CD4-positive, CD25-positive, alpha-beta regulatory T cell (primary cell): ENCODE measurements at regions not wholly inside any gene's neighbourhood (a gene's known extent, or its start where the extent isn't known, plus 50 kb on each side); places are given as distances from the start of the nearest gene placed in this dataset.

Experiments used
- ATAC-seq, 2 donors: fragments of 150-1000 bp; cut with Tn5 transposase; one replicate each; pipeline ENCODE4 v1.10.0; 2021; ENCODE audit warnings: low read depth in 2 of 2, moderate number of reproducible peaks in 2 of 2, moderate library complexity in 1 of 2
- DNase-seq, 3 donors: peaks; one replicate each; pipeline versions ENCODE4 v3.0.0 to v3.0.0-alpha.2; 2012 to 2022; ENCODE audit warnings: mixed read lengths in 1 of 3
- H3K27ac ChIP-seq: one replicate; pipeline ENCODE4 v1.7.0; 2013; ENCODE audit warnings: mild to moderate bottlenecking, low read length; ENCODE audit not compliant: insufficient read depth, poor library complexity, severe bottlenecking
- H3K27me3 ChIP-seq: one replicate; pipeline ENCODE4 v1.7.0; 2013; ENCODE audit warnings: low read length; ENCODE audit not compliant: control insufficient read depth, insufficient read depth
- H3K36me3 ChIP-seq: one replicate; pipeline ENCODE4 v1.7.0; 2013; ENCODE audit warnings: mild to moderate bottlenecking, low read length, moderate library complexity; ENCODE audit not compliant: control insufficient read depth, insufficient read depth
- H3K4me1 ChIP-seq: 2 replicates; pipeline ENCODE4 v1.7.0; 2013; ENCODE audit warnings: mild to moderate bottlenecking, low read length; ENCODE audit not compliant: insufficient read depth, control insufficient read depth, poor library complexity, severe bottlenecking
- H3K4me3 ChIP-seq: one replicate; pipeline ENCODE4 v1.7.0; 2013; ENCODE audit warnings: low read depth, mild to moderate bottlenecking, low read length, moderate library complexity
- H3K9me3 ChIP-seq, 2 experiments: 1 replicate in 1 of 2; 2 replicates in 1 of 2; pipeline ENCODE4 v1.7.0; 2013; ENCODE audit warnings: low read length in 2 of 2, mild to moderate bottlenecking in 1 of 2, moderate library complexity in 1 of 2; ENCODE audit not compliant: control insufficient read depth in 2 of 2
- H3K27ac Mint-ChIP-seq, 3 donors: one replicate each; pipeline ENCODE4 v1.8.0; 2020 to 2022; ENCODE audit warnings: mild to moderate bottlenecking in 3 of 3, mixed read lengths in 3 of 3, moderate library complexity in 2 of 3
- H3K27me3 Mint-ChIP-seq: one replicate; pipeline ENCODE4 v1.8.0; 2022; ENCODE audit warnings: mild to moderate bottlenecking, mixed read lengths
- H3K36me3 Mint-ChIP-seq: one replicate; pipeline ENCODE4 v1.8.0; 2020; ENCODE audit warnings: mixed read lengths
- H3K4me1 Mint-ChIP-seq, 4 donors: one replicate each; pipeline ENCODE4 v1.8.0; 2020 to 2022; ENCODE audit warnings: mixed read lengths in 4 of 4, mild to moderate bottlenecking in 1 of 4
- H3K4me3 Mint-ChIP-seq, 4 donors: one replicate each; pipeline ENCODE4 v1.8.0; 2020 to 2022; ENCODE audit warnings: mild to moderate bottlenecking in 4 of 4, mixed read lengths in 4 of 4, moderate library complexity in 3 of 4
- H3K9me3 Mint-ChIP-seq, 7 donors: one replicate each; pipeline ENCODE4 v1.8.0; 2020 to 2022; ENCODE audit warnings: mixed read lengths in 7 of 7, mild to moderate bottlenecking in 3 of 7, moderate library complexity in 2 of 7

DNA sequence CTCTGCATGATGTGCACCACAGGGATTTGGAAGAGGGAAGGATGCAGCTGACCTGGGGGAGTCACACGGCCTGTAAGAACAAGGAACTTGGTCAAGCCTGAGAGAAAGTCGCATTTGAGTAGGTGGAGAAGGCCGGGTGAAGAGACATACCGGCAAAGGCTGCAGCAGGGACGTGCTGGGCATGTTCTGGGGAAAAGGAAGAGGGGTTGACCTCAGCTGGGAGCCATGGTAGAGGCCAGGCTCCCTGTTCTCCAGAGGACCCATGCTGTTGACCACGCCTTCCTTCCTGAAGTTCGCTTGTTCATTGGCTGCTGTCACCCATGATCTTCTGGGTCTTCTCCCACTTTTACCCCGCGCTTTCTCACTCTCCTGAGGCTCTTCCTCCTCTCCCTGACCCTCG, 84.5 kb downstream of the HTR5A start:
- Mint-ChIP-seq H3K27ac (no peak overlapping the region), H3K9me3 (peaks cover 0 to 6% (median 0%) of the 10 kb centered on the region in 7 donors), H3K4me3 (no peak overlapping the region), H3K27me3 (no peaks in the 10 kb centered on the region), H3K36me3 (no peaks in the 10 kb centered on the region), H3K4me1 (no peaks in the 10 kb centered on the region)
- Histone ChIP-seq H3K4me1 (no peaks in the 10 kb centered on the region), H3K36me3 (no peaks in the 10 kb centered on the region), H3K27me3 (peaks cover 3% of the 10 kb centered on the region), H3K4me3 (no peak overlapping the region), H3K9me3 (peaks cover 0 to 5% of the 10 kb centered on the region in 2 experiments), H3K27ac (no peak overlapping the region)
- DNase-seq: no peak
- ATAC-seq: no peak

- peaks cover 4% of the 10 kb centered on the region for H3K27me3 Mint-ChIP-seq
- H3K4me1 Mint-ChIP-seq: no peaks in the 10 kb centered on the region
- H3K9me3 Mint-ChIP-seq: peaks cover 0 to 1% (median 0%) of the 10 kb centered on the region in 7 donors
- H3K27ac Mint-ChIP-seq: no peak overlapping the region
- Histone ChIP-seq H3K27ac (no peak overlapping the region), H3K27me3 (peaks cover 8% of the 10 kb centered on the region), H3K4me3 (no peak overlapping the region), H3K4me1 (no peaks in the 10 kb centered on the region), H3K36me3 (no peaks in the 10 kb centered on the region), H3K9me3 (no peaks in the 10 kb centered on the region)
- no peak overlapping the region for H3K4me3 Mint-ChIP-seq
- H3K36me3 Mint-ChIP-seq: no peaks in the 10 kb centered on the region
- DNase-seq (no peak), ATAC-seq (no peak)
Measured at GRCh38 chr7:155161690-155162089, 91.6 kb downstream of the HTR5A start.

- Histone ChIP-seq H3K9me3 (no peaks in the 10 kb centered on the region), H3K36me3 (no peaks in the 10 kb centered on the region), H3K27ac (no peak overlapping the region), H3K4me3 (no peak overlapping the region), H3K4me1 (no peaks in the 10 kb centered on the region), H3K27me3 (peaks cover 8% of the 10 kb centered on the region)
- H3K27me3 Mint-ChIP-seq: peaks cover 4% of the 10 kb centered on the region
- no peaks in the 10 kb centered on the region for H3K4me1 Mint-ChIP-seq
- H3K36me3 Mint-ChIP-seq: no peaks in the 10 kb centered on the region
- no peak overlapping the region for H3K27ac Mint-ChIP-seq
- H3K9me3 Mint-ChIP-seq: peaks cover 0 to 1% (median 0%) of the 10 kb centered on the region in 7 donors
- DNase-seq (no peak), ATAC-seq (no peak)
- H3K4me3 Mint-ChIP-seq: no peak overlapping the region
Measured at GRCh38 chr7:155162422-155162821, 92.3 kb downstream of the HTR5A start.

GRCh38 chr7:155163696-155164095, 93.6 kb downstream of the HTR5A start:
- Histone ChIP-seq H3K4me3 (no peak overlapping the region), H3K9me3 (no peaks in the 10 kb centered on the region), H3K36me3 (no peaks in the 10 kb centered on the region), H3K27ac (no peak overlapping the region), H3K27me3 (peaks cover 8% of the 10 kb centered on the region), H3K4me1 (no peaks in the 10 kb centered on the region)
- ATAC-seq: no peak
- Mint-ChIP-seq H3K9me3 (peaks cover 0 to 1% (median 0%) of the 10 kb centered on the region in 7 donors), H3K4me3 (no peak overlapping the region), H3K27me3 (peaks cover 4% of the 10 kb centered on the region), H3K27ac (no peak overlapping the region), H3K36me3 (no peaks in the 10 kb centered on the region), H3K4me1 (no peaks in the 10 kb centered on the region)
- no peak for DNase-seq

GRCh38 chr7:155164316-155164715, 94.2 kb downstream of the HTR5A start:
- peaks cover 4% of the 10 kb centered on the region for H3K27me3 Mint-ChIP-seq
- H3K36me3 Mint-ChIP-seq: no peaks in the 10 kb centered on the region
- no peak for DNase-seq

DNA sequence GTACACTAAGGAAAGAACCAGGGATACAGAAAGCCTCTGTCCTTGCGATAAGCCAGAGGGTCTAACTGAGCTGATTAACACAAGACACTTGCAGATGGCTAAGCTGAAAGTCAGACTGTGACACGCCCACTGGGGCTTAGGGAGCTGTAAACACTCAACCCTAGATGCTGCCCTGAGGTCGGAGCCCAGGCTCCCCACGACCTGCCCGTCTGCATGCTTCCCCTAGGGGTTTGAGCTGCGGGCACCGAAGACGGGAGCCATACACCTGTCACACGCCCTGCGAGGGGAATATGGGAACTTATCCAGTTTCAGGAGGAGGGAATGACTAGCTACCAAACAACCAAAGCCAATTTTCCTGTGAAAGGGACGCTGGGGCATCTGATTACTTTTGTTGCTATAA, 96.0 kb downstream of the HTR5A start:
- Histone ChIP-seq H3K36me3 (no peaks in the 10 kb centered on the region), H3K27me3 (peaks cover 3% of the 10 kb centered on the region), H3K4me3 (no peak overlapping the region), H3K9me3 (no peaks in the 10 kb centered on the region), H3K27ac (no peak overlapping the region), H3K4me1 (no peaks in the 10 kb centered on the region)
- no peaks in the 10 kb centered on the region for H3K4me1 Mint-ChIP-seq
- peak overlapping the region in 1 of 3 donors; percentile 44 for H3K27ac Mint-ChIP-seq
- no peaks in the 10 kb centered on the region for H3K36me3 Mint-ChIP-seq
- ATAC-seq (no peak), DNase-seq (no peak)
- peaks cover 0 to 1% (median 0%) of the 10 kb centered on the region in 7 donors for H3K9me3 Mint-ChIP-seq
- peaks cover 5% of the 10 kb centered on the region for H3K27me3 Mint-ChIP-seq
- H3K4me3 Mint-ChIP-seq: no peak overlapping the region

More at GRCh38 chr7:155164316-155164715, 94.2 kb downstream of the HTR5A start:
- no peaks in the 10 kb centered on the region for H3K4me1 Mint-ChIP-seq
- H3K27ac Mint-ChIP-seq: no peak overlapping the region
- H3K9me3 Mint-ChIP-seq: peaks cover 0 to 1% (median 0%) of the 10 kb centered on the region in 7 donors
- Histone ChIP-seq H3K9me3 (no peaks in the 10 kb centered on the region), H3K36me3 (no peaks in the 10 kb centered on the region), H3K4me3 (no peak overlapping the region), H3K4me1 (no peaks in the 10 kb centered on the region), H3K27ac (no peak overlapping the region), H3K27me3 (peaks cover 8% of the 10 kb centered on the region)
- no peak overlapping the region for H3K4me3 Mint-ChIP-seq
- no peak for ATAC-seq

GRCh38 chr7:155166673-155167370, 96.7 kb downstream of the HTR5A start:
- peak in 1 of 3 donors; percentile 37 for DNase-seq

More at GRCh38 chr7:155166673-155167370, 96.7 kb downstream of the HTR5A start:
- Mint-ChIP-seq H3K9me3 (peaks cover 0 to 1% (median 0%) of the 10 kb centered on the region in 7 donors), H3K4me3 (no peak overlapping the region), H3K27ac (no peak overlapping the region), H3K4me1 (no peaks in the 10 kb centered on the region), H3K36me3 (no peaks in the 10 kb centered on the region), H3K27me3 (peaks cover 11% of the 10 kb centered on the region)
- Histone ChIP-seq H3K4me3 (no peak overlapping the region), H3K4me1 (no peaks in the 10 kb centered on the region), H3K27ac (no peak overlapping the region), H3K9me3 (no peaks in the 10 kb centered on the region), H3K36me3 (no peaks in the 10 kb centered on the region), H3K27me3 (peaks cover 2% of the 10 kb centered on the region)
- ATAC-seq: peak in 1 of 2 donors; percentile 93
